Body of pancreas (tissue), 4 donors: ENCODE measurements at regions not wholly inside any gene's neighbourhood (a gene's known extent, or its start where the extent isn't known, plus 50 kb on each side); places are given as distances from the start of the nearest gene placed in this dataset.

ENCODE experiments used
- CTCF ChIP-seq, 7 experiments: fragments of 450-650 bp in 4 of 7; fragments of 200-600 bp in 3 of 7; sonication (generic) in 3 of 7; IDR thresholded peaks; one replicate each; pipeline ENCODE4 v1.5.1; 2016 to 2019; ENCODE audit warnings: antibody characterized with exemption in 7 of 7
- POLR2A ChIP-seq, 3 donors: fragments of 450-650 bp; IDR thresholded peaks; one replicate each; pipeline ENCODE4 v1.6.1; 2016; ENCODE audit warnings: antibody characterized with exemption in 3 of 3, mild to moderate bottlenecking in 2 of 3

- no peak for TF ChIP-seq CTCF (IDR thresholded peaks at IDR 0.05)
- TF ChIP-seq POLR2A (IDR thresholded peaks at IDR 0.05), result no peak
Observed at GRCh38 chr2:4715065-4715464, 977.1 kb upstream of the SOX11 start.
